GM12891 (cell line): ENCODE measurements at regions not wholly inside any gene's neighbourhood (a gene's known extent, or its start where the extent isn't known, plus 50 kb on each side); places are given as distances from the start of the nearest gene placed in this dataset.
"Not testable (repeated sequence)": the region's sequence is repeated elsewhere in the genome, so short reads cannot be mapped to it uniquely, and the experiment has no call there.

Experiments
- DNase-seq: peaks from one replicate; pipeline ENCODE4 v3.0.0; 2011; ENCODE audit warnings: low spot score; ENCODE audit not compliant: insufficient read length
- FAIRE-seq: peaks from 2 replicates; lab custom pipeline; 2011; peaks lifted over from hg19 to GRCh38; lab: Jason Lieb, UNC
- PAX5 ChIP-seq: IDR thresholded peaks from 2 replicates; pipeline ENCODE4 v1.6.1; 2011; ENCODE audit warnings: low read length, moderate library complexity, mild to moderate bottlenecking; ENCODE audit not compliant: insufficient read depth, severe bottlenecking
- POLR2A ChIP-seq: IDR thresholded peaks from 2 replicates; pipeline ENCODE4 v1.6.1; 2011; ENCODE audit warnings: low read depth, low read length, control low read depth
- POLR2AphosphoS5 ChIP-seq: IDR thresholded peaks from 2 replicates; pipeline ENCODE4 v1.6.1; 2011; ENCODE audit warnings: low read depth, low read length, control low read depth
- POU2F2 ChIP-seq: IDR thresholded peaks from 2 replicates; pipeline ENCODE4 v1.6.1; 2011; ENCODE audit warnings: low read depth, mild to moderate bottlenecking, control low read depth, low read length, moderate library complexity
- SPI1 ChIP-seq: IDR thresholded peaks from 2 replicates; pipeline ENCODE4 v1.6.1; 2011; ENCODE audit warnings: low read depth, low read length, control low read depth
- TAF1 ChIP-seq: IDR thresholded peaks from 2 replicates; pipeline ENCODE4 v1.6.1; 2011; ENCODE audit warnings: low read depth, low read length, control low read depth

GRCh38 chr21:19440792-19441655, 1037.4 kb upstream of the TMPRSS15 start:
- no peak for FAIRE-seq
- no peak for DNase-seq
- TF ChIP-seq PAX5 (peak; percentile 74), POLR2A (no peak)

GRCh38 chr21:19458295-19458694, 1054.7 kb upstream of the TMPRSS15 start:
- FAIRE-seq (no peak), DNase-seq (no peak)
- TF ChIP-seq POLR2AphosphoS5 (no peak), POU2F2 (no peak), POLR2A (no peak)

GRCh38 chr21:19461481-19462205, 1058.1 kb upstream of the TMPRSS15 start:
- no peak for DNase-seq
- TF ChIP-seq POLR2A (no peak), PAX5 (no peak), TAF1 (no peak), POU2F2 (no peak), SPI1 (no peak), POLR2AphosphoS5 (no peak)
- no peak for FAIRE-seq

- TF ChIP-seq POU2F2 (no peak), POLR2AphosphoS5 (no peak), PAX5 (no peak), TAF1 (no peak), POLR2A (no peak), SPI1 (no peak)
- no peak for FAIRE-seq
- DNase-seq: no peak
Measured at GRCh38 chr21:19463966-19464365, 1060.4 kb upstream of the TMPRSS15 start.

- FAIRE-seq: no peak
- TF ChIP-seq POLR2A: no peak
- no peak for DNase-seq
Measured at GRCh38 chr21:19468991-19469715, 1065.6 kb upstream of the TMPRSS15 start.

GRCh38 chr21:19475525-19475924, 1071.9 kb upstream of the TMPRSS15 start:
- DNase-seq: no peak
- FAIRE-seq: no peak
- TF ChIP-seq PAX5 (no peak), POLR2AphosphoS5 (no peak), POU2F2 (no peak), TAF1 (no peak), SPI1 (no peak), POLR2A (no peak)

- no peak for FAIRE-seq
- no peak for DNase-seq
- TF ChIP-seq POU2F2 (no peak), POLR2AphosphoS5 (no peak), PAX5 (no peak), TAF1 (no peak), POLR2A (no peak), SPI1 (no peak)
Measured at GRCh38 chr21:19489930-19490329, 1086.3 kb upstream of the TMPRSS15 start.

GRCh38 chr21:19490481-19490880, 1086.9 kb upstream of the TMPRSS15 start:
- TF ChIP-seq POLR2AphosphoS5: no peak
- TF ChIP-seq PAX5: no peak
- TF ChIP-seq TAF1: no peak
- TF ChIP-seq POLR2A: no peak
- TF ChIP-seq SPI1: no peak
- no peak for TF ChIP-seq POU2F2
- FAIRE-seq: no peak

GRCh38 chr21:19493437-19494241, 1090.1 kb upstream of the TMPRSS15 start:
- not testable (repeated sequence) for FAIRE-seq, DNase-seq

More at GRCh38 chr21:19490481-19490880, 1086.9 kb upstream of the TMPRSS15 start:
- no peak for DNase-seq
